Suprapubic skin (tissue), 3 donors: ENCODE measurements at regions not wholly inside any gene's neighbourhood (a gene's known extent, or its start where the extent isn't known, plus 50 kb on each side); places are given as distances from the start of the nearest gene placed in this dataset.

Experiments used
- EP300 ChIP-seq: sonication (generic); formaldehyde crosslinking; IDR thresholded peaks from one replicate; pipeline ENCODE4 v1.6.1; 2017; ENCODE audit warnings: antibody characterized with exemption
- TF ChIP-seq, protein P1 (sequence below), 2 donors: fragments of 200-600 bp in 1 of 2; fragments of 450-650 bp in 1 of 2; sonication (generic) in 1 of 2; IDR thresholded peaks; one replicate each; pipeline ENCODE4 v1.5.1; 2016 to 2019; ENCODE audit warnings: antibody characterized with exemption in 2 of 2, mild to moderate bottlenecking in 1 of 2, moderate library complexity in 1 of 2

DNA sequence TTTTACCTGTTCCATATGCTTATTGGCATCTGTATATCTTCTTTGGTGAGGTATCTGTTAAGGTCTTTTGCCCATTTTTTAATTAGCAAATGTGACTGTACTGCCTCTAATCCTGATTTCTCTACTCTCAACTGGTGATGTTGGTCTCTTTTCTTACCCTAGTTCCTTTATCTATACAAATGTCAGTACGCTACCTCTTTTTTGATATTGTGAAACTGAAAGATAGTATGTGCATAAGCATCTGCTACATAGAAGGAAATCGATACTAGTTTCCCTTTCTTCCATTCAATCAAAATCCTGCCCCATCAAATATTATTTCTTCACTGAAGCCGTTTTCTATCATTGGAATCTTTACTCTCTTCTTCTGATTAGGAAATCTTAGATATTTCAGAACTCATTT lies 194.9 kb upstream of the SPOPL start:
- TF ChIP-seq, protein P1, sequence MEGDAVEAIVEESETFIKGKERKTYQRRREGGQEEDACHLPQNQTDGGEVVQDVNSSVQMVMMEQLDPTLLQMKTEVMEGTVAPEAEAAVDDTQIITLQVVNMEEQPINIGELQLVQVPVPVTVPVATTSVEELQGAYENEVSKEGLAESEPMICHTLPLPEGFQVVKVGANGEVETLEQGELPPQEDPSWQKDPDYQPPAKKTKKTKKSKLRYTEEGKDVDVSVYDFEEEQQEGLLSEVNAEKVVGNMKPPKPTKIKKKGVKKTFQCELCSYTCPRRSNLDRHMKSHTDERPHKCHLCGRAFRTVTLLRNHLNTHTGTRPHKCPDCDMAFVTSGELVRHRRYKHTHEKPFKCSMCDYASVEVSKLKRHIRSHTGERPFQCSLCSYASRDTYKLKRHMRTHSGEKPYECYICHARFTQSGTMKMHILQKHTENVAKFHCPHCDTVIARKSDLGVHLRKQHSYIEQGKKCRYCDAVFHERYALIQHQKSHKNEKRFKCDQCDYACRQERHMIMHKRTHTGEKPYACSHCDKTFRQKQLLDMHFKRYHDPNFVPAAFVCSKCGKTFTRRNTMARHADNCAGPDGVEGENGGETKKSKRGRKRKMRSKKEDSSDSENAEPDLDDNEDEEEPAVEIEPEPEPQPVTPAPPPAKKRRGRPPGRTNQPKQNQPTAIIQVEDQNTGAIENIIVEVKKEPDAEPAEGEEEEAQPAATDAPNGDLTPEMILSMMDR (IDR thresholded peaks at IDR 0.05) = no peak
- TF ChIP-seq EP300 = no peak
